OCI-LY3 (cell line): ENCODE measurements at regions not wholly inside any gene's neighbourhood (a gene's known extent, or its start where the extent isn't known, plus 50 kb on each side); places are given as distances from the start of the nearest gene placed in this dataset.

ENCODE experiments used
- H2AFZ ChIP-seq: fragments of 200-600, 300-600 bp; shearing (Covaris generic); 2 replicates; pipeline ENCODE4 v1.6.0; 2014; ENCODE audit warnings: antibody characterized with exemption, low read depth, low read length
- H3K27ac ChIP-seq: fragments of 200-600, 300-600 bp; sonication (generic); 2 replicates; pipeline ENCODE4 v1.5.1; 2014; ENCODE audit warnings: mild to moderate bottlenecking, low read length, moderate library complexity, mixed read lengths
- H3K27me3 ChIP-seq: fragments of 200-600, 300-600 bp; sonication (generic); 2 replicates; pipeline ENCODE4 v1.6.1; 2014; ENCODE audit warnings: low read depth, low read length, mixed read lengths
- H3K36me3 ChIP-seq: fragments of 200-600, 300-600 bp; sonication (generic); replicated peaks from 2 replicates; pipeline ENCODE3; 2014; ENCODE audit warnings: low read depth, low read length, mixed read lengths
- H3K4me1 ChIP-seq: fragments of 300-600, 200-600 bp; sonication (generic); 2 replicates; pipeline ENCODE4 v1.6.1; 2014; ENCODE audit warnings: low read length, mixed read lengths
- H3K4me2 ChIP-seq: fragments of 200-600, 300-600 bp; sonication (generic); 2 replicates; pipeline ENCODE4 v1.6.1; 2014; ENCODE audit warnings: low read length, mixed read lengths
- H3K4me3 ChIP-seq: fragments of 300-600, 200-600 bp; sonication (generic); 2 replicates; pipeline ENCODE4 v1.5.1; 2014; ENCODE audit warnings: antibody characterized with exemption, mild to moderate bottlenecking, low read length, moderate library complexity
- H3K79me2 ChIP-seq: fragments of 300-600, 200-600 bp; shearing (Covaris generic); 2 replicates; pipeline ENCODE4 v1.6.1; 2014; ENCODE audit warnings: mild to moderate bottlenecking, low read length, mixed read lengths
- H3K9ac ChIP-seq: fragments of 300-600, 200-600 bp; shearing (Covaris generic); 2 replicates; pipeline ENCODE4 v1.6.0; 2014; ENCODE audit warnings: mild to moderate bottlenecking, low read length, moderate library complexity
- H3K9me3 ChIP-seq: fragments of 200-600, 300-600 bp; shearing (Covaris generic); 2 replicates; pipeline ENCODE4 v1.6.1; 2014; ENCODE audit warnings: low read length, mixed read lengths; ENCODE audit not compliant: insufficient read depth
- H4K20me1 ChIP-seq: fragments of 200-600, 300-600 bp; sonication (generic); 2 replicates; pipeline ENCODE4 v1.6.1; 2016; ENCODE audit warnings: low read length, mixed read lengths; ENCODE audit not compliant: insufficient read depth
- CTCF ChIP-seq: fragments of 200-600, 300-600 bp; sonication (generic); IDR thresholded peaks from 2 replicates; pipeline ENCODE4 v1.5.1; 2014; ENCODE audit warnings: antibody characterized with exemption, low read length, low read depth
- EZH2phosphoT487 ChIP-seq: fragments of 200-600 bp; shearing (Covaris generic); IDR thresholded peaks from 2 replicates; pipeline ENCODE4 v1.6.1; 2018; ENCODE audit warnings: antibody characterized with exemption, mixed run types, low read depth

- H3K36me3 ChIP-seq, result no peaks in the 10 kb centered on the region
- no peak for TF ChIP-seq CTCF
- TF ChIP-seq EZH2phosphoT487, result no peak
- H4K20me1 ChIP-seq, result no peaks in the 10 kb centered on the region
- no peaks in the 10 kb centered on the region for H3K4me1 ChIP-seq
- H3K27me3 ChIP-seq, result no peaks in the 10 kb centered on the region
- no peak overlapping the region for H3K9ac ChIP-seq
- H3K9me3 ChIP-seq, result no peaks in the 10 kb centered on the region
- H3K4me3 ChIP-seq, result no peak overlapping the region
- H3K4me2 ChIP-seq, result no peak overlapping the region
- H3K27ac ChIP-seq, result no peak overlapping the region
- H3K79me2 ChIP-seq, result no peaks in the 10 kb centered on the region
- H2AFZ ChIP-seq, result no peak overlapping the region
Measured at GRCh38 chr16:62974424-62974823, 938.2 kb upstream of the CDH8 start.

- TF ChIP-seq EZH2phosphoT487 (no peak), CTCF (no peak)
- Histone ChIP-seq H3K4me1 (no peaks in the 10 kb centered on the region), H3K27me3 (no peaks in the 10 kb centered on the region), H3K9me3 (no peaks in the 10 kb centered on the region), H3K4me3 (no peak overlapping the region), H3K27ac (no peak overlapping the region), H3K36me3 (no peaks in the 10 kb centered on the region), H4K20me1 (no peaks in the 10 kb centered on the region), H3K4me2 (no peak overlapping the region), H3K9ac (no peak overlapping the region), H3K79me2 (no peaks in the 10 kb centered on the region), H2AFZ (no peak overlapping the region)
Measured at GRCh38 chr16:62970851-62971250, 934.6 kb upstream of the CDH8 start.

GRCh38 chr16:62969711-62970318 is 933.6 kb upstream of the CDH8 start:
- H3K4me2 ChIP-seq, result no peak overlapping the region
- no peaks in the 10 kb centered on the region for H3K36me3 ChIP-seq
- no peak for TF ChIP-seq EZH2phosphoT487
- no peak for TF ChIP-seq CTCF
- no peaks in the 10 kb centered on the region for H3K4me1 ChIP-seq
- H2AFZ ChIP-seq, result no peak overlapping the region
- no peaks in the 10 kb centered on the region for H3K27me3 ChIP-seq
- H3K9ac ChIP-seq, result no peak overlapping the region
- no peaks in the 10 kb centered on the region for H4K20me1 ChIP-seq
- no peaks in the 10 kb centered on the region for H3K79me2 ChIP-seq
- no peak overlapping the region for H3K4me3 ChIP-seq
- H3K9me3 ChIP-seq, result no peaks in the 10 kb centered on the region
- no peak overlapping the region for H3K27ac ChIP-seq

GRCh38 chr16:62967611-62968010 is 931.4 kb upstream of the CDH8 start:
- Histone ChIP-seq H3K9me3 (no peaks in the 10 kb centered on the region), H3K4me1 (peaks cover 12% of the 10 kb centered on the region)

More at GRCh38 chr16:62967611-62968010, 931.4 kb upstream of the CDH8 start:
- Histone ChIP-seq H3K9ac (no peak overlapping the region), H3K36me3 (no peaks in the 10 kb centered on the region), H3K4me2 (no peak overlapping the region), H3K4me3 (no peak overlapping the region), H3K79me2 (no peaks in the 10 kb centered on the region), H3K27me3 (no peaks in the 10 kb centered on the region), H3K27ac (no peak overlapping the region), H2AFZ (no peak overlapping the region), H4K20me1 (no peaks in the 10 kb centered on the region)
- TF ChIP-seq EZH2phosphoT487 (no peak), CTCF (no peak)
